ENCODE measurements at regions not wholly inside any gene's neighbourhood (a gene's known extent, or its start where the extent isn't known, plus 50 kb on each side); places are given as distances from the start of the nearest gene placed in this dataset.

GRCh38 chr6:98530732-98531131 is 303.6 kb upstream of the POU3F2 start:
- no peak overlapping the region for H3K27ac Mint-ChIP-seq (ENCODE audit: unreplicated experiment)
- no peak for FAIRE-seq
- no peaks in the 10 kb centered on the region for H4K20me1 ChIP-seq (ENCODE audit: insufficient read depth, low read length)
- peaks cover 6% of the 10 kb centered on the region for H3K9me3 Mint-ChIP-seq (ENCODE audit: unreplicated experiment)
- H3K4me1 ChIP-seq (ENCODE audit: insufficient read depth, low read length): no peaks in the 10 kb centered on the region
- TF ChIP-seq EZH2 (IDR thresholded peaks at IDR 0.05; ENCODE audit: insufficient read depth, low read length): no peak
- TF ChIP-seq CTCF (IDR thresholded peaks at IDR 0.05; ENCODE audit: insufficient read depth, low read depth, low read length): no peak
- no peak overlapping the region for H3K4me3 ChIP-seq (ENCODE audit: insufficient read depth, low read depth, low read length)
- no peak for DNase-seq (ENCODE audit: low read depth)
- no peak overlapping the region for H3K9ac ChIP-seq (ENCODE audit: low read length)
- H3K36me3 ChIP-seq (ENCODE audit: insufficient read depth, low read length): no peaks in the 10 kb centered on the region
- H3K79me2 ChIP-seq (ENCODE audit: insufficient read depth, low read length): no peaks in the 10 kb centered on the region
- H3K27me3 Mint-ChIP-seq (ENCODE audit: low read depth, unreplicated experiment): no peaks in the 10 kb centered on the region
- H3K4me2 ChIP-seq (ENCODE audit: low read length): no peak overlapping the region
- H3K4me3 Mint-ChIP-seq (ENCODE audit: unreplicated experiment): no peak overlapping the region
- no peak overlapping the region for H2AFZ ChIP-seq (ENCODE audit: low read depth, low read length)
- H3K27me3 ChIP-seq (ENCODE audit: insufficient read depth, low read length): no peaks in the 10 kb centered on the region
- no peaks in the 10 kb centered on the region for H3K4me1 Mint-ChIP-seq (ENCODE audit: low read depth, unreplicated experiment)
- no peaks in the 10 kb centered on the region for H3K36me3 Mint-ChIP-seq (ENCODE audit: low read depth, unreplicated experiment)
- H3K27ac ChIP-seq (ENCODE audit: low read depth, low read length): no peak overlapping the region
- H3K9me3 ChIP-seq (ENCODE audit: insufficient read depth, low read depth, low read length): no peaks in the 10 kb centered on the region

GRCh38 chr6:98532004-98532403 is 302.4 kb upstream of the POU3F2 start:
- Mint-ChIP-seq H3K36me3 (ENCODE audit: low read depth, unreplicated experiment) (no peaks in the 10 kb centered on the region), H3K27ac (ENCODE audit: unreplicated experiment) (no peak overlapping the region), H3K4me1 (ENCODE audit: low read depth, unreplicated experiment) (no peaks in the 10 kb centered on the region), H3K9me3 (ENCODE audit: unreplicated experiment) (peaks cover 6% of the 10 kb centered on the region), H3K4me3 (ENCODE audit: unreplicated experiment) (no peak overlapping the region), H3K27me3 (ENCODE audit: low read depth, unreplicated experiment) (peaks cover under 1% of the 10 kb centered on the region)
- H3K27ac ChIP-seq (ENCODE audit: low read depth, low read length): no peak overlapping the region
- H3K9ac ChIP-seq (ENCODE audit: low read length): no peak overlapping the region
- no peaks in the 10 kb centered on the region for H3K27me3 ChIP-seq (ENCODE audit: insufficient read depth, low read length)
- H4K20me1 ChIP-seq (ENCODE audit: insufficient read depth, low read length): no peaks in the 10 kb centered on the region
- no peaks in the 10 kb centered on the region for H3K36me3 ChIP-seq (ENCODE audit: insufficient read depth, low read length)
- FAIRE-seq (no peak), DNase-seq (ENCODE audit: low read depth) (no peak)
- H2AFZ ChIP-seq (ENCODE audit: low read depth, low read length): no peak overlapping the region
- no peak overlapping the region for H3K4me3 ChIP-seq (ENCODE audit: insufficient read depth, low read depth, low read length)
- no peaks in the 10 kb centered on the region for H3K4me1 ChIP-seq (ENCODE audit: insufficient read depth, low read length)
- no peak overlapping the region for H3K4me2 ChIP-seq (ENCODE audit: low read length)
- TF ChIP-seq CTCF (IDR thresholded peaks at IDR 0.05; ENCODE audit: insufficient read depth, low read depth, low read length) (no peak), EZH2 (IDR thresholded peaks at IDR 0.05; ENCODE audit: insufficient read depth, low read length) (no peak)
- H3K79me2 ChIP-seq (ENCODE audit: insufficient read depth, low read length): no peaks in the 10 kb centered on the region
- no peaks in the 10 kb centered on the region for H3K9me3 ChIP-seq (ENCODE audit: insufficient read depth, low read depth, low read length)

- FAIRE-seq (no peak), DNase-seq (ENCODE audit: low read depth) (no peak)
- Histone ChIP-seq H3K79me2 (ENCODE audit: insufficient read depth, low read length) (no peaks in the 10 kb centered on the region), H3K4me1 (ENCODE audit: insufficient read depth, low read length) (no peaks in the 10 kb centered on the region), H3K27me3 (ENCODE audit: insufficient read depth, low read length) (no peaks in the 10 kb centered on the region), H3K36me3 (ENCODE audit: insufficient read depth, low read length) (no peaks in the 10 kb centered on the region), H3K9ac (ENCODE audit: low read length) (no peak overlapping the region), H3K4me3 (ENCODE audit: insufficient read depth, low read depth, low read length) (no peak overlapping the region), H3K9me3 (ENCODE audit: insufficient read depth, low read depth, low read length) (no peaks in the 10 kb centered on the region), H2AFZ (ENCODE audit: low read depth, low read length) (no peak overlapping the region), H4K20me1 (ENCODE audit: insufficient read depth, low read length) (no peaks in the 10 kb centered on the region), H3K4me2 (ENCODE audit: low read length) (no peak overlapping the region), H3K27ac (ENCODE audit: low read depth, low read length) (no peak overlapping the region)
- Mint-ChIP-seq H3K36me3 (ENCODE audit: low read depth, unreplicated experiment) (no peaks in the 10 kb centered on the region), H3K27me3 (ENCODE audit: low read depth, unreplicated experiment) (peaks cover 2% of the 10 kb centered on the region), H3K27ac (ENCODE audit: unreplicated experiment) (no peak overlapping the region), H3K4me1 (ENCODE audit: low read depth, unreplicated experiment) (no peaks in the 10 kb centered on the region), H3K4me3 (ENCODE audit: unreplicated experiment) (no peak overlapping the region), H3K9me3 (ENCODE audit: unreplicated experiment) (no peaks in the 10 kb centered on the region)
- TF ChIP-seq CTCF (IDR thresholded peaks at IDR 0.05; ENCODE audit: insufficient read depth, low read depth, low read length) (no peak), EZH2 (IDR thresholded peaks at IDR 0.05; ENCODE audit: insufficient read depth, low read length) (no peak)
These were observed 294.6 kb upstream of the POU3F2 start for GRCh38 chr6:98539741-98540140.
